Natural killer cell treated with Interleukin-12 subunit alpha and Interleukin-12 subunit beta and Interleukin-15 and Interleukin-18, amount 100 ng/mL, for 72 hours (primary cell): ENCODE measurements at regions not wholly inside any gene's neighbourhood (a gene's known extent, or its start where the extent isn't known, plus 50 kb on each side); places are given as distances from the start of the nearest gene placed in this dataset.

Source experiments
- ATAC-seq, 2 donors: fragments of 150-1000 bp; cut with Tn5 transposase in 1 of 2; sonication (Bioruptor Pico), chemical (Tn5 transposase) in 1 of 2; 2 replicates each; pipeline ENCODE4 v1.10.0; 2021
- DNase-seq: peaks from one replicate; pipeline ENCODE4 v3.0.0; 2022; ENCODE audit warnings: low spot score
- H3K27ac Mint-ChIP-seq, 2 donors: 1 replicate in 1 of 2; 2 replicates in 1 of 2; pipeline ENCODE4 v1.8.0; 2022; ENCODE audit warnings: mixed read lengths in 2 of 2, mild to moderate bottlenecking in 1 of 2, moderate library complexity in 1 of 2
- H3K27me3 Mint-ChIP-seq, 2 donors: 1 replicate in 1 of 2; 2 replicates in 1 of 2; pipeline ENCODE4 v1.8.0; 2022; ENCODE audit warnings: mixed read lengths in 2 of 2
- H3K36me3 Mint-ChIP-seq: one replicate; pipeline ENCODE4 v1.8.0; 2022; ENCODE audit warnings: mixed read lengths
- H3K4me1 Mint-ChIP-seq, 2 donors: 1 replicate in 1 of 2; 2 replicates in 1 of 2; pipeline ENCODE4 v1.8.0; 2022; ENCODE audit warnings: low read depth in 2 of 2, mixed read lengths in 2 of 2, mild to moderate bottlenecking in 1 of 2
- H3K4me3 Mint-ChIP-seq: one replicate; pipeline ENCODE4 v1.8.0; 2022; ENCODE audit warnings: mixed read lengths
- H3K9me3 Mint-ChIP-seq: 2 replicates; pipeline ENCODE4 v1.8.0; 2022; ENCODE audit warnings: mixed read lengths

DNA sequence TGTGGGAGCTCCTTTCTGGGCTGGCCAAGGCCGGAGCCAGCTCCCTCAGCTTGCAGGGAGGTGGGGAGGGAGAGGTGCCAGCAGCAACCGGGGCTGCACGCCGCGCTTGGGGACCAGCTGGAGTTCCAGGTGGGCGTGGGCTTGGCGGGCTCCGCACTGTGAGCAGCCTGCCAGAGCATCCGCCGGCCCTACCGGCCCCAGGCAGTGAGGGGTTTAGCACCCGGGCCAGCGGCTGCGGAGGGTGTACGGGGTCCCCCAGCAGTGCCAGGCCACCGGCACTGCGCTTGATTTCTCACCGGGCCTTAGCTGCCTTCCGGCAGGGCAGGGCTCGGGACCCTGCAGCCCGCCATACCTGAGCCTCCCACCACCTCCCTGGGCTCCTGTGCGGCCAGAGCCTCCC, 651.0 kb upstream of the ARPP21 start:
- H3K27ac Mint-ChIP-seq, result no peak overlapping the region
- H3K36me3 Mint-ChIP-seq, result no peaks in the 10 kb centered on the region
- H3K27me3 Mint-ChIP-seq, result no peaks in the 10 kb centered on the region
- ATAC-seq (no peak), DNase-seq (peak; percentile 57)
- H3K4me1 Mint-ChIP-seq, result no peaks in the 10 kb centered on the region
- H3K4me3 Mint-ChIP-seq, result no peak overlapping the region
- peaks cover 19% of the 10 kb centered on the region for H3K9me3 Mint-ChIP-seq

DNA sequence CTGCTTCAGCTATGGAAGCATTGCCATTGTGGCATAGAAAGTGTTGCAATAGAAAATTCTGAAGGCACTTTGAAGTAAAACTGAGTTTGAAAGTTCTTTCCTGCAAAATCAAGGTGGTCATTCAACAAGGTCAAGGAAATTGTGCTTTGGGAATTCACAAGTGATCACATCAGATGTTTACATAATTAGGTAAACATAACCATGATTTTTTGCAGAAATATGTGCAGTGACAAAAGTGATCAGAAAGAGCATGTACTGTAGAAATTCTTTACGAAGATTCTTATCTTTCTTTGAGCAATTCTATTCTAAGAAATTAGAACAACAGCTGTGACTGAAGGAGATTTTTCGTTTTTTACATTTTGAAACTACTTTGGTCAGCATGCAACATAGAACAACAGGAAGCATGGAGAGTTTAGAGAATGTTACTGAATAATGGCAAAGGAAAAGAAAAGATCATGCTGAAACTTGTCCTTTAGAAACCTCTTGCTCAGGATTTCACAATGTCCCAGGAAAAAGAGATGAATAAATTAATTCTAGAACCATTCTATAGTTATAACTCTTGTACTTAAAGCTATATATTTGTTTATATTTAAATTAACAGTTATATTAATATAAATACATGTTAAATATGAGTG, 643.4 kb upstream of the ARPP21 start:
- Mint-ChIP-seq H3K27ac (no peak overlapping the region), H3K9me3 (peaks cover 4% of the 10 kb centered on the region), H3K4me3 (no peak overlapping the region), H3K27me3 (no peaks in the 10 kb centered on the region), H3K4me1 (no peaks in the 10 kb centered on the region), H3K36me3 (no peaks in the 10 kb centered on the region)
- ATAC-seq (no peak), DNase-seq (no peak)

GRCh38 chr3:34998902-34999301, 640.4 kb upstream of the ARPP21 start:
- no peaks in the 10 kb centered on the region for H3K4me1 Mint-ChIP-seq

DNA sequence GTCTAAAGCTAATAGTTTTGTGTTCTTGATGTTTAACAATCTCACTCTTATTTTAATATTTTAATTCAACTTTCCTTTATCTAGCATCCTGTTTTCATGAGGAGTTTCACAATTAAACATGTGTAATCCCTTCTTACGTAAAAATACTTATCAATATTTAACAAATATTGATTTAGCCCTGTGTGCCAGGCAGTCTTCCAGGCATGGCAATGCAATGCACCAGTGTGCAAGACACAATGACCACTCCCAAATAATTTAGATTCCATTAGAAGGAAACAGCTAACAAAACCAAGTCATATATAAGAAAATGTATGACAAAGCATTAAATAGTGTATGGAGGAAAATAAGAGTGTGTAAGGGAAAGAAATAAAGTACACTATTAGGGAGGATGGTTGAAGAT, 627.1 kb upstream of the ARPP21 start:
- no peak overlapping the region for H3K4me3 Mint-ChIP-seq
- DNase-seq (no peak), ATAC-seq (no peak)
- no peaks in the 10 kb centered on the region for H3K36me3 Mint-ChIP-seq
- no peaks in the 10 kb centered on the region for H3K4me1 Mint-ChIP-seq
- H3K27ac Mint-ChIP-seq, result no peak overlapping the region
- no peaks in the 10 kb centered on the region for H3K27me3 Mint-ChIP-seq
- H3K9me3 Mint-ChIP-seq, result peaks cover 10% of the 10 kb centered on the region

More at GRCh38 chr3:34998902-34999301, 640.4 kb upstream of the ARPP21 start:
- Mint-ChIP-seq H3K36me3 (no peaks in the 10 kb centered on the region), H3K27me3 (no peaks in the 10 kb centered on the region), H3K9me3 (peaks cover 4% of the 10 kb centered on the region), H3K27ac (no peak overlapping the region), H3K4me3 (no peak overlapping the region)
- ATAC-seq (no peak), DNase-seq (no peak)

DNA sequence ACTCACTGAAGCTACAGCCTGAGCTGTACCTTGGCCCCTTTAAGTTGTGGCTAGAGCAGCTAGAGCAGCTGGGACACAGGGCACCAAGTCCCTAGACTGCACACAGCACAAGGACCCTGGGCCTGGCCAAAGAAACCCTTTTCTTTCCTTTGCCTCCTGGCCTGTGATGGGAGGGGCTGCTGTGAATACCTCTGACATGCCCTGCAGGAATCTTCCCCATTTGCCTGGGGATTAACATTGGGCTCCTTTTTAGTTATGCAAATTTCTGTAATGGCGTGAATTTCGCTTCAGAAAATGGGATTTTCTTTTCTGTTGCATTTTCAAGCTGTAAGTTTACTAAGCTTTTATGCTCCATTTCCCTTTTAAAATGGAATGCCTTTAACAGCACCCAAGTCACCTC, 611.2 kb upstream of the ARPP21 start:
- H3K9me3 Mint-ChIP-seq, result peaks cover 29% of the 10 kb centered on the region
- DNase-seq (no peak), ATAC-seq (no peak)
- peaks cover 4% of the 10 kb centered on the region for H3K36me3 Mint-ChIP-seq
- no peak overlapping the region for H3K27ac Mint-ChIP-seq
- no peaks in the 10 kb centered on the region for H3K4me1 Mint-ChIP-seq
- H3K4me3 Mint-ChIP-seq, result no peak overlapping the region
- no peaks in the 10 kb centered on the region for H3K27me3 Mint-ChIP-seq

DNA sequence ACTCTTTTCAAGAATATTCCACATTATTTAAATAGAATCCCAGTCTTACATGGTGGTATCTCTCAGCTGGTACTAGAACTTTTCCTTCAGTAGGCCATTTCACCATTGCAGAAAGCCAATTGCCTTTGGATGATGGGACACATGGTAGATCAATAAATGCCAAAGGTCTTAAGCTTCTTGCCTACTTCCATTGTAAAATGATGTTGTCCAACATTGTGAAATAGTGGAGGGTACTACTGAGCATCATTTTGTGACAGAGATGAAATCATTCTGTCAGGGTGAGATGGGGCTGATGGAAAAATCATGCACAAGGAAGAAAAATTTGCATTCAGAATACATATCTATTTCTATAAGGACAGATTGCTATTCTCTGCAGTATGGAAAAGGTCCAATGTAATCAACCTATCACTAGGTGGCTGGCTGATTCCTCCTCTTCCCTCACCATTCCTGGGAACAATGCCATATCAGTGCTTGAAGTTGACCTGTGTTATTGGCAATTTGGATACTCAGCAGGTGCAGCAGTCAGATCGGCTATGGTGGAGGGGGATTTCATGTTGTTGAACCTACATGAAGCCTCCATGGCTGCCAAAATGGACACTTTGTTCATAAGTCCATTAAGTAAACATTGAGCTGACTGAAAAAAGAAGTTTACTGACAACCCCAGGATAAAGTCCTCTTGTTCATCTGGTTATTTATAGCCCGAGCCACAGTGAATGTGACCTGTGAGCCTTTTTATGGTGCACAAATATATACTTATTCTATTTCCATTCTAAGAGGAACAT, 596.9 kb upstream of the ARPP21 start:
- DNase-seq (no peak), ATAC-seq (no peak)
- Mint-ChIP-seq H3K4me1 (no peaks in the 10 kb centered on the region), H3K36me3 (no peaks in the 10 kb centered on the region), H3K27ac (no peak overlapping the region), H3K27me3 (no peaks in the 10 kb centered on the region), H3K9me3 (peaks cover 6% of the 10 kb centered on the region), H3K4me3 (no peak overlapping the region)

- Mint-ChIP-seq H3K27ac (no peak overlapping the region), H3K36me3 (no peaks in the 10 kb centered on the region), H3K4me1 (no peaks in the 10 kb centered on the region), H3K27me3 (no peaks in the 10 kb centered on the region), H3K9me3 (peaks cover 6% of the 10 kb centered on the region), H3K4me3 (no peak overlapping the region)
- DNase-seq (no peak), ATAC-seq (no peak)
Observed at GRCh38 chr3:35043040-35043439, 596.3 kb upstream of the ARPP21 start.

- DNase-seq (no peak), ATAC-seq (no peak)
- Mint-ChIP-seq H3K4me3 (no peak overlapping the region), H3K27me3 (no peaks in the 10 kb centered on the region), H3K4me1 (no peaks in the 10 kb centered on the region), H3K36me3 (no peaks in the 10 kb centered on the region), H3K9me3 (peaks cover 6% of the 10 kb centered on the region), H3K27ac (no peak overlapping the region)
Observed at GRCh38 chr3:35044190-35044589, 595.1 kb upstream of the ARPP21 start.

GRCh38 chr3:35045118-35045517, 594.2 kb upstream of the ARPP21 start:
- no peak for ATAC-seq
- Mint-ChIP-seq H3K4me1 (no peaks in the 10 kb centered on the region), H3K4me3 (no peak overlapping the region), H3K9me3 (peaks cover 6% of the 10 kb centered on the region), H3K36me3 (no peaks in the 10 kb centered on the region), H3K27ac (no peak overlapping the region), H3K27me3 (no peaks in the 10 kb centered on the region)
- no peak for DNase-seq

GRCh38 chr3:35064761-35065160, 574.6 kb upstream of the ARPP21 start:
- ATAC-seq (no peak), DNase-seq (no peak)
- no peak overlapping the region for H3K27ac Mint-ChIP-seq
- no peaks in the 10 kb centered on the region for H3K4me1 Mint-ChIP-seq
- no peak overlapping the region for H3K4me3 Mint-ChIP-seq
- peaks cover 9% of the 10 kb centered on the region for H3K36me3 Mint-ChIP-seq
- H3K27me3 Mint-ChIP-seq, result no peaks in the 10 kb centered on the region
- H3K9me3 Mint-ChIP-seq, result peaks cover 13% of the 10 kb centered on the region

GRCh38 chr3:35065891-35066290, 573.4 kb upstream of the ARPP21 start:
- DNase-seq (no peak), ATAC-seq (no peak)
- peaks cover 9% of the 10 kb centered on the region for H3K9me3 Mint-ChIP-seq
- H3K27ac Mint-ChIP-seq, result no peak overlapping the region
- no peaks in the 10 kb centered on the region for H3K27me3 Mint-ChIP-seq
- peaks cover 9% of the 10 kb centered on the region for H3K36me3 Mint-ChIP-seq
- H3K4me1 Mint-ChIP-seq, result no peaks in the 10 kb centered on the region
- no peak overlapping the region for H3K4me3 Mint-ChIP-seq

GRCh38 chr3:35067750-35068149, 571.6 kb upstream of the ARPP21 start:
- H3K9me3 Mint-ChIP-seq, result peaks cover 13% of the 10 kb centered on the region
- no peak overlapping the region for H3K27ac Mint-ChIP-seq
- no peaks in the 10 kb centered on the region for H3K27me3 Mint-ChIP-seq
- peaks cover 9% of the 10 kb centered on the region for H3K36me3 Mint-ChIP-seq
- no peak for DNase-seq
- no peaks in the 10 kb centered on the region for H3K4me1 Mint-ChIP-seq
- no peak for ATAC-seq
- no peak overlapping the region for H3K4me3 Mint-ChIP-seq

GRCh38 chr3:35070088-35070487, 569.2 kb upstream of the ARPP21 start:
- Mint-ChIP-seq H3K4me1 (no peaks in the 10 kb centered on the region), H3K27ac (no peak overlapping the region), H3K27me3 (no peaks in the 10 kb centered on the region), H3K4me3 (no peak overlapping the region), H3K36me3 (peaks cover 9% of the 10 kb centered on the region), H3K9me3 (peaks cover 15% of the 10 kb centered on the region)
- no peak for ATAC-seq
- no peak for DNase-seq

- Mint-ChIP-seq H3K27ac (no peak overlapping the region), H3K9me3 (peaks cover 15% of the 10 kb centered on the region), H3K4me3 (no peak overlapping the region), H3K27me3 (no peaks in the 10 kb centered on the region), H3K4me1 (no peaks in the 10 kb centered on the region), H3K36me3 (peaks cover 6% of the 10 kb centered on the region)
- no peak for DNase-seq
- ATAC-seq, result no peak
Observed at GRCh38 chr3:35071772-35072171, 567.6 kb upstream of the ARPP21 start.
